CD4-positive, alpha-beta T cell treated with Interleukin-10 for 1 hour (primary cell): ENCODE measurements at regions not wholly inside any gene's neighbourhood (a gene's known extent, or its start where the extent isn't known, plus 50 kb on each side); places are given as distances from the start of the nearest gene placed in this dataset.

Source experiments
- DNase-seq: peaks from one replicate; pipeline ENCODE4 v3.0.0-alpha.2; 2020

DNA sequence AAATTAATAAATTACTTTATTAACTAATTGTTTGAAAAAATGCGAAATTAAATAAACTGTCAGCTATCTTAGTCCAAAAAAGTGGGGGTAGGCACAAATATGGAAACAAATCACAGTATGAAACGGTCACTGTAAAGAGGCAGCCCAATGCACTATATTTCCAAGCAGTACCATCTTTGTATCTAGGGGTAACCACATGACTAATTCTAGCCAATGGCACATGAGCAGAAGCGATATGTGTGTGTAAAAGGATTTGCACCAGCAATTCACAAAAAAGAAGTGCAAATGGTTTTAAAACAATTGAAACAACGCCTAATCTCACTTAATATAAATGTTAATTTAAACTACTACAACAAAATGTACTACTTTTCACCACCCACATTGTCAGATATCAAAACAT, 129.5 kb upstream of the PRNP start:
- no peak for DNase-seq

- no peak for DNase-seq
These were observed 130.9 kb upstream of the PRNP start for GRCh38 chr20:4555188-4555890.

DNA sequence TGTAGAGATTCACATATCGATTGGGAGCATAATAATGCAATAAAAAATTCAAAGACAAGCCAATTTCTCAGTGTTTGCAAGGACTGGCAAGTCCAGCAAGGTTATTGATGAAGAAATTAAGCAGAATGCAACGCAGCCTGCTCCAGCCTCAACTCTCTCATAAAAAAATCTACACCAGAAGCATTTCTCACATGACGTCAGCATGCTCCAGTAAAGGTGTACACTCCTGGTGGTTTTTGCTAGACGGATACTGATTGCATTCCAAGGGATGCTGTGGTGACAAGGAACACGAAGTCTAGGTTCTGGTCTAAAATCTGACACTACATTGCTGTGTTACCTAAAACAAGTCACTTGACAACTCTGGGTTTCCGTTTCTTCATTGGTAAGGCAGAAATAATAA, 131.9 kb upstream of the PRNP start:
- no peak for DNase-seq

- DNase-seq = no peak
These were observed 134.1 kb upstream of the PRNP start for GRCh38 chr20:4552075-4552640.

- no peak for DNase-seq
These were observed 135.5 kb upstream of the PRNP start for GRCh38 chr20:4550740-4551139.

DNA sequence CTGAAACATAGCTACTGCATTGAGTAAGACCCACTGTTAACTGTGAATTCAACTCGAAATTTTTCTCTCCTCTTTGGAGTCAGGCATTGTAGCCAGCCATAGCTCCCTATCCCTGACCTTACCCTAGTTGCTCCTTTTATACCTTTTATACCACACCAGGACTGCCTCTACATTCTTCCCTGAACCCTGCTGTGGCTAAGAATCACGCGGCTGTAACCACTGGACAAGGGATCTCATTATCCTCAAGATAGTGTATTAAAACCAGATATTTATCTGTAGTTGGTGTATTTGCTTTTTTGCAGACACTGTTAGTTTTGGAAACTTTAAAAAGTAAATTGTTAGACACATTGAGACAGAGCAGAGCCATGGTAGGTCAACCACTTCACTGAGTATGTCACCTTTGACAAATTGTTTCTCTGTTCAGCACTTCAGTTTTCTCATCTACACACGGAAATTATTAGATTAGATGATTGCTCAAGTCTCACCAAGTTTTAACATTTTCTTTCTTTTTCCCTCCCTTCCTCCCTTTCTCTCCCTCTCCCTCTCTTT, 136.5 kb upstream of the PRNP start:
- no peak for DNase-seq

DNA sequence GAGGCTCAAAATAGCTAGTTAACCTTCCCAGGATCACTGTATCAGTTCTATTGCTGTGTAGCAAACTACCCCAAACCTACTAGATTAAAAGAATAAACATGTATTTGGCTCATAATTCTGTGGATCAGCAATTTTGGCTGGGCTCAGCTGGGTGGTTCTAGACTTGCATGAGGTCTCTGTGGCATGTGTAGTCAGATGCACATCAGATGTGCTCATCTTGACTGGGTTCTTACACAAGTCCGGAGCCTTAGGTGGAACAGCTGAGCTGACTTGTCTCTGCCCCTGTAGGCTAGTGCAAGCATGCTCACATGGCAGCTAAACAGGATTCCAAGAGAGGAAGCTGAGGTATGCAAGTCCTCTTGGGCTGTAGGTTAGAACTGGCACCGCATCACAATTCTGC, 137.7 kb upstream of the PRNP start:
- DNase-seq = no peak

GRCh38 chr20:4546786-4547185, 139.5 kb upstream of the PRNP start:
- DNase-seq = no peak

DNA sequence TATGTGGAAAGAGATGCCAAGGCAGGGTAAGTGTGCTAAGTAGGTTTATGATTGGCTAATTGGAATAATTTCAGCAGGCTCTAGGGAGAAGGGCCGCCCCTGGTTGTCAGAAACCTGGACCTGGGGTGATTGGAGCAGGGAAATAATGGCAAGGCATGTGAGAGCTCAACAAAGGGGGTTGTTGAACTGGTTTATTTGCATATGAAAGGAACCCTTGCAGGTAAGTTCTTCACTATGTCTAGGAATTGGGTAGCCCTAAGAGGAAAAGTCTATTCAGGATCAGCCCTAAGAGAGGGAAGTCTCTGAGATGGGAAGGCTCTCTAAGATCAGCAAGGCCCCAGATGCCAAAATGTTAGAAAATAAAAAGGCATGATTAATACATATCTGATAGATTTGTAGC, 139.9 kb upstream of the PRNP start:
- no peak for DNase-seq

DNA sequence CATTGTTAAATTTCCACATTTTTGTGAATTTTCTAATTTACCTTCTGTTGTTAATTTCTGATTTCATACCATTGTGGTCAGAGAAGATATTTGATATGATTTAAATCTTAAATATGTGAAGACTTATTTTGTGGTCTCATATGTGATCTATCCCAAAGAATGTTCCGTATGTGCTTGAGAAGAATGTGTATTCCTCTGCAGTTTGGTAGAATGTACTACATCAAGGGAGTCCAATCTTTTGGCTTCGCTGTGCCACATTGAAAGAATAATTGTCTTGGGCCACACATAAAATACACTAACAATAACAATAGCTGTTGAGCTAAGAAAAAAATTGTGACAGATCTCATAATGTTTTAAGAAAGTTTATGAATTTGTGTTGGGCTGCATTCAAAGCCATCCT, 140.7 kb upstream of the PRNP start:
- DNase-seq = no peak

- DNase-seq = no peak
These were observed 141.5 kb upstream of the PRNP start for GRCh38 chr20:4544765-4545164.

GRCh38 chr20:4542270-4542669, 144.0 kb upstream of the PRNP start:
- DNase-seq = no peak

DNA sequence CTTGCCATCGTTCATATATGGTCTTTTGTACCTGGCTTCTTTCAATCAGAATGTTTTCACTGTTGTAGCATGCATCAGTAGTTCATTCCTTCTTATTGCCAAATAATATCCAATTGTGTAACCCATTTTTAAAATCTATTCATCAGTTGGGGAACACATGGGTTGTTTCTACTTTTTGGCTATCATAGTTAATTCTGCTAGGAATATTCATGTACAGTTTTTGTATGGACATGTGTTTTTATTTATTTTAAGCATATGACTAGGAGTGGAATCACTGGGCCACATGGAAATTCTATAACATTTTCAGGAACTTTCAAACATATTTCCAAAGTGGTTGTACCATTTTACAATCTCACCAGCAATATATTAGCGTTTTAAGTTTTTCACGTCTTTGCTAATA, 151.9 kb upstream of the PRNP start:
- no peak for DNase-seq

DNA sequence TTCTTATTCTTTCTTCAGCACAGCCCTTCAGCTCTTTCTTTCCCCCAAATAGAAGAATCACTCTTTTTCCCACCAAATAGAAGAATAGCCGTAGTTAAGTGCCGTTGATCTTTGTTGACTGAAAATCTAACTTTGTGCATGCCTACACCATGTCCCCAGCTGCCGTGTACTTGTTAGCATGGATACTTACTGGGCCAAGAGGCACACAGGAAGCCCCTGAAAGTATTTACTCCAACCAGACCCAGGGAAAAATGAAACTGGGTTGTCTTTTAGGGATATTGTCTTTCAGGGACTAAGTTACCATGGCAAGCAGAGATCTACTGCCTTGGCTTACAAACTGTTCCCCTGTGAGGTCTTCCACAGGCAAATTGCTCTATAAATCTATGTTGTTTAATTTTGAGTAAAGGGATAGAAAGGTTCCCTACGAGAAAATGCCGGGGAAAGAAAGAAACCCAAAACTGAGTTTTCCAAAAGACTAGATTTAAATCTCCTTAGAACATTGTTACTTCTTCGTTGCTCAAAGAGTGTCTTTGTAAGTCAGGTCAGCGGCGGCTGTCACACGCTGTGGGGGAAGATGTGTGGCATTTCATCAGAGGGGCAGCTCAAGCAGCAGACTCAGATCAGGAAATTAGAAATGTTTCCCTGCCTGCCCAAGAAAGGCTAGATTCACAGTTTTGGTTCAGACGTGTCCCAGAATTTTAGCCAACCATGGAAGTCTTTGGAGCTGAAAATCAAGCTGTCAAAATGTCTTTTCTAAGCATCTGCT, 152.7 kb upstream of the PRNP start:
- no peak for DNase-seq

GRCh38 chr20:4532772-4533171, 153.5 kb upstream of the PRNP start:
- DNase-seq = no peak

GRCh38 chr20:4524792-4525191, 161.5 kb upstream of the PRNP start:
- DNase-seq = no peak

GRCh38 chr20:4524307-4524706, 161.9 kb upstream of the PRNP start:
- no peak for DNase-seq

DNA sequence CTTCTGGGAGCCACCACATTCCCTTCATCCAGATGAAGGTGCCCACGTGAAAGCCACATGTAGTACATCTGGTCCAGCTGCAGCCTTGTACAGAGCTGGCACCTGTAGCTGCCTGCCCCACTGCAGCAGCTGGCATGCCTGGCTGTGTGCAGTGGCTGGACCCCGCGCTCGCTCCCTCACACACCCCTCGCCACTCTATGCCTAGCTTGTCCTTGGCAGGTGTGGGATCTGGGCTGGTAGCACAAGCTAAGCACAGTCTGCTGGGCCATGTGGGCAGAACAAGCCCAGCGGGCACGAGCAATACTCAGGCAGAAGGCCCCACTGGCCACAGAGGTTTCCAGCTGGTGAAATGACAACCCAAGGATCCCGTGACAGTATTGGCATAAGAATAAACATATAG, 163.9 kb upstream of the PRNP start:
- DNase-seq = no peak

DNA sequence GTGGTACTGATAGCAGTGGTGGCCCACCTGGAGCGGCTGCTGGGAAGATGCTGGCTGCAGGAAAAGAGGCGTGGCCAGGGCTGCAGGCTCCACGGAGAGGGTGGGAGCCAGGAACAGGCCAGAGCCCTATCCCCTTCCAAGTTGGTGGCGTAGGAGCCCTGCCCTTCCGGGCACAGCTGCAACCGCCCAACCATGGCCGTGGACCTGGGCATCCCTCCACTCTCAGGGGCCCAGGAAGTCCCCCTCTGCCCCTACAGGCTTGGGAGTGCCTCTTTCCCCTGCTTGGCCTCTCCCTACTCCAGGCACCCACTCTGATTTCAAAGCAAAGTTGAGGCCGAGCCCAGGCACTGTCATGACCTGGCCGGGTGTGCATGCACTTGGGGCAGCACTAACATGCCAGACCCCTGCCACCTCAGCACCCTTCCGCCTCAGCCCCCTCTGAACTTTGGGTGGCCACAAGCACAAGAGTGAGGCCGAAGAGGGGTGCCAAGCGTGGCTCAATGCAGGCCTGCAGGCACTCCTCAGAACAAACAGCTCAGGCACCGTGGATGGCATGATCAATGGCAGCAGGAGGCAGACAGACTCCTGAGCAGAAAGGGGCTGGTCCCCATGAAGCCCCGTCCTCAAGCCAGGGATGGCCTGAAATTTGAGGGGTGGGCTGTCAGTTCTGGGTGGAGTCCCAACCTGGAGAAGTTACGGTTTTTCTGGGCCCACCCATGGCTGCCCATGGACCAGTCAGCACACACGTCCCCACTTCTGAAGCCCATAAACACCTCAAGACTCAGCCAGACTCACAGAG, 164.9 kb upstream of the PRNP start:
- no peak for DNase-seq

DNA sequence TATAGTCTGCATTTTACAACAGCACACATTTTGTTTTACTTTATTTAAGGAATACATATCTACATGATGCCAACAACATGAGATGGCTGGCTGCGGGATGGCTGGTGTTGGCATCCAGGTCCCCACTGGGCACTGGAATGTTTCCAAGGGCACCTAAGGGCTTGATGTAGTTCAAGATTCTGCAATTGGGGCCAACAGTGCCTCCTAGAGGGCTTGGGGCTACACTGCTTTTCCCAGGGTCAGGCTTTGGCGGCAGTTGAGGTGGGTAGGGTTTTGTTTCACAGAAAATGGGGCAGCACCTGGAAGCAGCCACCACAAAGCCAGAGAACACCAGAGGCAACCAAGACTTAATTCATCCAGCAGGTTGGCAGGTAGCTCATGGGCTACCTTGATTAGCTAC, 166.7 kb upstream of the PRNP start:
- DNase-seq = no peak

DNA sequence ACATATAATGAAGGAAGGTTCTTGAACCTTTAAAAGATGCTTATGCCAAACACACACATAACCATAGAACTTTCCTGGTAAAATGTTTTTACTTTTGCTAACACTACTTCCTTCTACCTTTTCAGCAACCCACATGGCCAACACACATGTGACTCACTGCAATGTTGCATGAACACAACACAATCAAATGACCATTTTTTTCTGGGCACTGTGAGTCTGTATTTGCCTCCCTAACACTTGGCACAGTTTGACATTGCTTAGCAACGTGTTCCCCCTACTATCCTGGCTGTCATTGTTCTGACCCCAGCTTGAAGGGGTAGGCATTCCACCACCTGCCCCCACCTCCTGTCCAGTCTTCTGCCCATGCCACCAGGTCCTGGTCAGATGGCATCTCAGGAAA, 169.4 kb upstream of the PRNP start:
- DNase-seq = no peak

GRCh38 chr20:4513720-4514119, 172.5 kb upstream of the PRNP start:
- DNase-seq = no peak

DNA sequence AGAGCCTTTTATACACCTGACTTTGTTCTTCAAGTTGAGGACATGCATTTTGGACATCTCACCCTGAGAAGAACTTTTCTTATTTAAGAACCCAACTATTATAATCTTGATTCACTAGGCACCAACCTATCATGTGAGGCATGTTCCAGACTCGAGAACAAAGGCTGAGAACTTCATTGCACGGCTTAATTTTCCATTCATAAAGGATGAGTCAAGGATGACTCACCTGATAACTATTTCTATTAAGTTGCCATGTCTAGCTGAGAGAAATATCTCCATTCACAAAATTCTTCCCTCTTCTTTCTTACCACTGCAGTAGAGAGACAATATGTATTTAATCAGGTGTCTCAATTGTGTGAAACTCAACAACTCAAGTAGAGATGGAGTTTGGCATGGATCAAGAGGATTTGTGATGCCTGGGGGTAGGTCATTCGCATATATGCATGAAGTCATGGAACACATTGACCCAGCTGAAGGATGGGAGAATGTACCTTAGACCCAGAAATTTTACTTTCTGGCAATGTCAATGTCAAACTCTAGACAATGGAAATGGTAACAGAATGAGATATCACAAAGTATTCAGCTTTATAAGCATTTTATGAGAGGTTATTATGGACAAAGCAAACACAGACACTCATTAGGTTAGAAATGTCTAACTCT, 173.2 kb upstream of the PRNP start:
- no peak for DNase-seq
